HepG2 (cell line): ENCODE measurements at regions not wholly inside any gene's neighbourhood (a gene's known extent, or its start where the extent isn't known, plus 50 kb on each side); places are given as distances from the start of the nearest gene placed in this dataset.

ENCODE experiments used
- ATAC-seq: fragments of 200-7000 bp; cut with Tn5 transposase; 3 replicates; pipeline ENCODE4 v1.9.1; 2020; ENCODE audit warnings: mild to moderate bottlenecking, moderate library complexity
- BruUV-seq: library from RNA; stranded (reverse); fragments of 400-500 nt; replicated peaks from 2 replicates; lab custom pipeline; 2021; lab: Mats Ljungman, UMichigan
- CTCF ChIA-PET: fragments of 300-600 bp; formaldehyde crosslinking; extraction: SDS; loops from one replicate; lab custom pipeline; 2021; ENCODE audit warnings: low total read pairs, inconsistent platforms, low intra/inter-chr PET ratio; lab: Yijun Ruan, JAX
- POLR2A ChIA-PET: fragments of 350-600 bp; sonication (Branson Sonifier 250); formaldehyde crosslinking; loops from one replicate; lab custom pipeline; 2020; ENCODE audit warnings: antibody characterized with exemption, inconsistent platforms; lab: Yijun Ruan, JAX
- DNase-seq: peaks from one replicate; pipeline ENCODE4 v3.0.0-alpha.2; 2015; ENCODE audit warnings: low spot score
- FAIRE-seq: peaks from 3 replicates; lab custom pipeline; 2011; peaks lifted over from hg19 to GRCh38; lab: Jason Lieb, UNC
- H2AFZ ChIP-seq: one replicate; pipeline ENCODE4 v1.6.1; 2011; ENCODE audit warnings: low read length, inconsistent platforms
- H3K27ac ChIP-seq: fragments of 300-600 bp; 3 replicates; pipeline ENCODE4 v1.8.0; 2011; ENCODE audit warnings: mixed run types, mild to moderate bottlenecking, mixed read lengths, low read length, inconsistent platforms; ENCODE audit not compliant: insufficient read depth; ENCODE audit errors: extremely low read length
- H3K27me3 ChIP-seq, 2 experiments: fragments of 200-600 bp in 1 of 2; 2 replicates in 1 of 2; 3 replicates in 1 of 2; pipeline versions ENCODE4 v1.6.0 to v1.8.0; 2011; ENCODE audit warnings: low read length in 2 of 2, mild to moderate bottlenecking in 2 of 2, moderate library complexity in 2 of 2, inconsistent platforms in 1 of 2; ENCODE audit not compliant: insufficient read depth in 2 of 2, control insufficient read depth in 1 of 2
- H3K36me3 ChIP-seq, 2 experiments: fragments of 200-600 bp in 1 of 2; replicated peaks in 1 of 2; 2 replicates in 1 of 2; 3 replicates in 1 of 2; pipeline versions ENCODE4 v1.5.1 to v1.8.0; 2011; ENCODE audit warnings: low read length in 2 of 2, inconsistent platforms in 1 of 2; ENCODE audit not compliant: insufficient read depth in 2 of 2, control insufficient read depth in 1 of 2
- H3K4me1 ChIP-seq: 2 replicates; pipeline ENCODE4 v1.5.1; 2012; ENCODE audit warnings: low read length, inconsistent platforms; ENCODE audit not compliant: insufficient read depth
- H3K4me2 ChIP-seq: 2 replicates; pipeline ENCODE4 v1.6.0; 2011; ENCODE audit warnings: low read depth, low read length, inconsistent platforms
- H3K4me3 ChIP-seq, 3 experiments: fragments of 200-600 bp in 1 of 3; sonication (generic), shearing (Covaris generic) in 1 of 3; replicated peaks in 1 of 3; 2 replicates each; pipeline ENCODE4 v1.5.1; 2011 to 2016; ENCODE audit warnings: low read length in 3 of 3, inconsistent platforms in 2 of 3, low read depth in 2 of 3, mild to moderate bottlenecking in 2 of 3, control low read depth in 1 of 3, mixed read lengths in 1 of 3; ENCODE audit not compliant: insufficient read depth in 1 of 3
- H3K79me2 ChIP-seq: one replicate; pipeline ENCODE4 v1.6.1; 2011; ENCODE audit warnings: low read length, inconsistent platforms; ENCODE audit not compliant: insufficient read depth
- H3K9ac ChIP-seq: 2 replicates; pipeline ENCODE4 v1.6.0; 2011; ENCODE audit warnings: mild to moderate bottlenecking, low read depth, low read length, inconsistent platforms; ENCODE audit not compliant: insufficient read depth
- H3K9me3 ChIP-seq: 2 replicates; pipeline ENCODE4 v1.5.1; 2012; ENCODE audit warnings: mild to moderate bottlenecking, low read length
- H4K20me1 ChIP-seq: 2 replicates; pipeline ENCODE4 v1.6.0; 2011; ENCODE audit warnings: inconsistent platforms, mild to moderate bottlenecking, low read length, moderate library complexity; ENCODE audit not compliant: insufficient read depth
- DDIT3 ChIP-seq: sonication (generic); formaldehyde crosslinking; IDR thresholded peaks from 2 replicates; pipeline ENCODE4 v1.4.0; 2020; ENCODE audit warnings: mild to moderate bottlenecking, missing genetic modification reagents
- HOXA3 ChIP-seq: sonication (generic); formaldehyde crosslinking; IDR thresholded peaks from 2 replicates; pipeline ENCODE4 v1.5.0; 2020; ENCODE audit warnings: missing genetic modification reagents
- SRSF1 ChIP-seq: fragments of 200-400 bp; formaldehyde crosslinking; optimal IDR thresholded peaks from 2 replicates; pipeline ENCODE3; 2017; ENCODE audit warnings: mild to moderate bottlenecking, low read depth, low read length, moderate library complexity
- ZBTB33 ChIP-seq: sonication (generic); formaldehyde crosslinking; IDR thresholded peaks from 2 replicates; pipeline ENCODE4 v1.4.0; 2020; ENCODE audit warnings: missing genetic modification reagents
- ZBTB49 ChIP-seq: sonication (generic); formaldehyde crosslinking; IDR thresholded peaks from 2 replicates; pipeline ENCODE4 v1.4.0; 2020; ENCODE audit warnings: missing genetic modification reagents, borderline replicate concordance
- ZNF124 ChIP-seq: sonication (generic); formaldehyde crosslinking; IDR thresholded peaks from 2 replicates; pipeline ENCODE4 v1.4.0; 2020; ENCODE audit warnings: missing genetic modification reagents
- ZNF468 ChIP-seq: sonication (generic); formaldehyde crosslinking; IDR thresholded peaks from 2 replicates; pipeline ENCODE4 v1.8.0; 2022; ENCODE audit warnings: mild to moderate bottlenecking, moderate library complexity, missing genetic modification reagents
- WGBS: methylation state at CpG from one replicate; pipeline ENCODE4 v1.1.6; 2017; ENCODE audit warnings: low lambda C conversion rate; 5-methylcytosine and 5-hydroxymethylcytosine counted together
- in situ Hi-C: cut with HindIII; loops from 2 replicates; pipeline ENCODE4 v1.10.0; 2017; ENCODE audit warnings: low pct_unique_long_range_greater_than_20kb; ENCODE audit not compliant: extremely low pct_ligation_motif_present
- intact Hi-C: fragments of 100-400 bp; cut with micrococcal nuclease; formaldehyde crosslinking; loops from one replicate; pipeline ENCODE4 v1.10.0; 2022; ENCODE audit not compliant: unreplicated experiment
- TF ChIP-seq, protein P1 (sequence below), 2 experiments: sonication (generic) in 1 of 2; formaldehyde crosslinking in 1 of 2; IDR thresholded peaks; 2 replicates each; pipeline versions ENCODE4 v1.4.0 to v1.6.1; 2016 to 2020; ENCODE audit warnings: borderline replicate concordance in 1 of 2, low read depth in 1 of 2, mild to moderate bottlenecking in 1 of 2, missing genetic modification reagents in 1 of 2
- TF ChIP-seq, protein P2 (sequence below): sonication (generic); formaldehyde crosslinking; IDR thresholded peaks from 2 replicates; pipeline ENCODE4 v1.8.1; 2023; ENCODE audit warnings: mild to moderate bottlenecking, moderate library complexity, missing genetic modification reagents
- TF ChIP-seq, protein P3 (sequence below), 2 experiments: IDR thresholded peaks; 2 replicates each; pipeline ENCODE4 v1.6.1; 2011 to 2012; ENCODE audit warnings: low read length in 2 of 2, borderline replicate concordance in 1 of 2, low read depth in 1 of 2, mild to moderate bottlenecking in 1 of 2, moderate library complexity in 1 of 2

GRCh38 chr12:42679466-42679865 is 89.9 kb upstream of the PRICKLE1 start:
- DNase-seq: no peak
- POLR2A ChIA-PET: no interaction called here
- no peaks in the 10 kb centered on the region for H4K20me1 ChIP-seq
- intact Hi-C loops: no loop called here
- no peaks in the 10 kb centered on the region for H3K27me3 ChIP-seq
- H3K4me3 ChIP-seq: no peak overlapping the region
- H3K27ac ChIP-seq: no peak overlapping the region
- CTCF ChIA-PET: no interaction called here
- no peak for FAIRE-seq
- WGBS: under 1% methylated on average over 4 of the region's 4 CpGs
- no peak for ATAC-seq
- no peaks in the 10 kb centered on the region for H3K79me2 ChIP-seq
- in situ Hi-C loops: no loop called here
- H3K9me3 ChIP-seq: no peaks in the 10 kb centered on the region
- no peaks in the 10 kb centered on the region for H3K36me3 ChIP-seq
- H3K9ac ChIP-seq: no peak overlapping the region
- H2AFZ ChIP-seq: no peak overlapping the region
- H3K4me2 ChIP-seq: no peak overlapping the region
- H3K4me1 ChIP-seq: no peaks in the 10 kb centered on the region
- BruUV-seq: no TSS peak
- TF ChIP-seq ZNF468 (CRISPR knock-in tag): no peak
- TF ChIP-seq SRSF1: no peak
- no peak for TF ChIP-seq DDIT3 (CRISPR knock-in tag)
- no peak for TF ChIP-seq ZBTB33 (CRISPR knock-in tag)
- no peak for TF ChIP-seq ZBTB49 (CRISPR knock-in tag)
- TF ChIP-seq, protein P1, sequence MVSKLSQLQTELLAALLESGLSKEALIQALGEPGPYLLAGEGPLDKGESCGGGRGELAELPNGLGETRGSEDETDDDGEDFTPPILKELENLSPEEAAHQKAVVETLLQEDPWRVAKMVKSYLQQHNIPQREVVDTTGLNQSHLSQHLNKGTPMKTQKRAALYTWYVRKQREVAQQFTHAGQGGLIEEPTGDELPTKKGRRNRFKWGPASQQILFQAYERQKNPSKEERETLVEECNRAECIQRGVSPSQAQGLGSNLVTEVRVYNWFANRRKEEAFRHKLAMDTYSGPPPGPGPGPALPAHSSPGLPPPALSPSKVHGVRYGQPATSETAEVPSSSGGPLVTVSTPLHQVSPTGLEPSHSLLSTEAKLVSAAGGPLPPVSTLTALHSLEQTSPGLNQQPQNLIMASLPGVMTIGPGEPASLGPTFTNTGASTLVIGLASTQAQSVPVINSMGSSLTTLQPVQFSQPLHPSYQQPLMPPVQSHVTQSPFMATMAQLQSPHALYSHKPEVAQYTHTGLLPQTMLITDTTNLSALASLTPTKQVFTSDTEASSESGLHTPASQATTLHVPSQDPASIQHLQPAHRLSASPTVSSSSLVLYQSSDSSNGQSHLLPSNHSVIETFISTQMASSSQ (IDR thresholded peaks at IDR 0.05; ENCODE audit: low read depth): no peak
- TF ChIP-seq, protein P1 (CRISPR knock-in tag; IDR thresholded peaks at IDR 0.05; ENCODE audit: borderline replicate concordance): no peak
- TF ChIP-seq, protein P2, sequence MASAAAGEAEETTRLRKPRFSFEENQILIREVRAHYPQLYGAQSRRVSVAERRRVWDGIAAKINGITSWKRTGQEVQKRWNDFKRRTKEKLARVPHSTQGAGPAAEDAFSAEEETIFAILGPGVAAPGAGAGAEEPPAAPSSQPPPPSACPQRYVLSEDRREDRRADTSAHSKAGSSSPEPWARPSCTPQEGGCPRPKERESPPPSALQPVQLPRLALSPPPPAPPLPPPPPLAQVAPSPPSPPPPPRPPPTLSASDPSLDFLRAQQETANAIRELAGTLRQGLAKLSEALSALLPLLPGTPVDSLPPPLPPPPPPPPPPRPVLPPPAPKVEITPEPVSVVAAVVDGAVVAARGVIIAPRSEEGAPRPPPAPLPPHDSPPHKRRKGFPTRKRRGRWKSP: no peak
- TF ChIP-seq, protein P3, sequence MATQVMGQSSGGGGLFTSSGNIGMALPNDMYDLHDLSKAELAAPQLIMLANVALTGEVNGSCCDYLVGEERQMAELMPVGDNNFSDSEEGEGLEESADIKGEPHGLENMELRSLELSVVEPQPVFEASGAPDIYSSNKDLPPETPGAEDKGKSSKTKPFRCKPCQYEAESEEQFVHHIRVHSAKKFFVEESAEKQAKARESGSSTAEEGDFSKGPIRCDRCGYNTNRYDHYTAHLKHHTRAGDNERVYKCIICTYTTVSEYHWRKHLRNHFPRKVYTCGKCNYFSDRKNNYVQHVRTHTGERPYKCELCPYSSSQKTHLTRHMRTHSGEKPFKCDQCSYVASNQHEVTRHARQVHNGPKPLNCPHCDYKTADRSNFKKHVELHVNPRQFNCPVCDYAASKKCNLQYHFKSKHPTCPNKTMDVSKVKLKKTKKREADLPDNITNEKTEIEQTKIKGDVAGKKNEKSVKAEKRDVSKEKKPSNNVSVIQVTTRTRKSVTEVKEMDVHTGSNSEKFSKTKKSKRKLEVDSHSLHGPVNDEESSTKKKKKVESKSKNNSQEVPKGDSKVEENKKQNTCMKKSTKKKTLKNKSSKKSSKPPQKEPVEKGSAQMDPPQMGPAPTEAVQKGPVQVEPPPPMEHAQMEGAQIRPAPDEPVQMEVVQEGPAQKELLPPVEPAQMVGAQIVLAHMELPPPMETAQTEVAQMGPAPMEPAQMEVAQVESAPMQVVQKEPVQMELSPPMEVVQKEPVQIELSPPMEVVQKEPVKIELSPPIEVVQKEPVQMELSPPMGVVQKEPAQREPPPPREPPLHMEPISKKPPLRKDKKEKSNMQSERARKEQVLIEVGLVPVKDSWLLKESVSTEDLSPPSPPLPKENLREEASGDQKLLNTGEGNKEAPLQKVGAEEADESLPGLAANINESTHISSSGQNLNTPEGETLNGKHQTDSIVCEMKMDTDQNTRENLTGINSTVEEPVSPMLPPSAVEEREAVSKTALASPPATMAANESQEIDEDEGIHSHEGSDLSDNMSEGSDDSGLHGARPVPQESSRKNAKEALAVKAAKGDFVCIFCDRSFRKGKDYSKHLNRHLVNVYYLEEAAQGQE (IDR thresholded peaks at IDR 0.05; ENCODE audit: borderline replicate concordance in 1 of 2, low read depth in 1 of 2, low read length in 2 of 2): no peak
- no peak for TF ChIP-seq ZNF124 (CRISPR knock-in tag)
- no peak for TF ChIP-seq HOXA3
